Endothelial cell of umbilical vein (primary cell): ENCODE measurements at regions not wholly inside any gene's neighbourhood (a gene's known extent, or its start where the extent isn't known, plus 50 kb on each side); places are given as distances from the start of the nearest gene placed in this dataset.

Source experiments
- BruUV-seq: library from RNA; stranded (reverse); fragments of 400-500 nt; replicated peaks from 2 replicates; lab custom pipeline; 2021; lab: Mats Ljungman, UMichigan
- CTCF ChIA-PET: fragments of 300-600, 350-600 bp; sonication (Branson Sonifier 250); formaldehyde crosslinking; loops from one replicate; lab custom pipeline; 2021; ENCODE audit warnings: antibody characterized with exemption, inconsistent platforms; lab: Charles Lee
- POLR2A ChIA-PET: fragments of 300-600, 350-600 bp; sonication (Branson Sonifier 250); formaldehyde crosslinking; loops from one replicate; lab custom pipeline; 2021; ENCODE audit warnings: antibody characterized with exemption, inconsistent platforms; lab: Charles Lee
- DNase-seq: peaks from one replicate; pipeline ENCODE4 v3.0.0-alpha.2; 2011; ENCODE audit warnings: low read depth, low spot score
- FAIRE-seq: peaks from 2 replicates; lab custom pipeline; 2011; peaks lifted over from hg19 to GRCh38; lab: Jason Lieb, UNC
- H2AFZ ChIP-seq: 2 replicates; pipeline ENCODE4 v1.6.0; 2012; ENCODE audit warnings: low read depth, low read length, control low read depth, inconsistent platforms
- H3K27ac ChIP-seq: 2 replicates; pipeline ENCODE4 v1.5.1; 2011; ENCODE audit warnings: low read depth, mild to moderate bottlenecking, control low read depth, low read length, moderate library complexity; ENCODE audit not compliant: insufficient read depth
- H3K27me3 ChIP-seq, 2 experiments: 2 replicates each; pipeline versions ENCODE4 v1.6.0 to v1.6.1; 2011; ENCODE audit warnings: low read length in 2 of 2, mixed read lengths in 1 of 2; ENCODE audit not compliant: control insufficient read depth in 2 of 2, insufficient read depth in 2 of 2
- H3K36me3 ChIP-seq, 2 experiments: 2 replicates in 1 of 2; 3 replicates in 1 of 2; pipeline ENCODE4 v1.5.1; 2011; ENCODE audit warnings: low read length in 2 of 2, mild to moderate bottlenecking in 1 of 2, moderate library complexity in 1 of 2; ENCODE audit not compliant: control insufficient read depth in 2 of 2, insufficient read depth in 2 of 2; ENCODE audit errors: extremely low read depth in 1 of 2
- H3K4me1 ChIP-seq: 3 replicates; pipeline ENCODE4 v1.5.1; 2011; ENCODE audit warnings: mild to moderate bottlenecking, low read length; ENCODE audit not compliant: control insufficient read depth, insufficient read depth; ENCODE audit errors: extremely low read depth
- H3K4me2 ChIP-seq: 2 replicates; pipeline ENCODE4 v1.6.1; 2011; ENCODE audit warnings: low read length, control low read depth, mixed read lengths; ENCODE audit not compliant: insufficient read depth
- H3K4me3 ChIP-seq, 3 experiments: fragments of 200-600 bp in 1 of 3; sonication (generic), shearing (Covaris generic) in 1 of 3; replicated peaks in 1 of 3; 2 replicates each; pipeline ENCODE4 v1.5.1; 2011 to 2016; ENCODE audit warnings: control low read depth in 3 of 3, low read length in 3 of 3, mild to moderate bottlenecking in 2 of 3, inconsistent platforms in 1 of 3, low read depth in 1 of 3, moderate library complexity in 1 of 3; ENCODE audit not compliant: insufficient read depth in 1 of 3
- H3K79me2 ChIP-seq: 2 replicates; pipeline ENCODE4 v1.6.0; 2012; ENCODE audit warnings: low read length, inconsistent platforms; ENCODE audit not compliant: control insufficient read depth, insufficient read depth
- H3K9ac ChIP-seq: replicated peaks from 2 replicates; pipeline ENCODE3; 2011; ENCODE audit warnings: low read length, control low read depth; ENCODE audit not compliant: insufficient read depth; ENCODE audit errors: extremely low read depth
- H3K9me1 ChIP-seq: replicated peaks from 3 replicates; pipeline ENCODE4 v1.6.0; 2011; ENCODE audit warnings: mild to moderate bottlenecking, low read length; ENCODE audit not compliant: control insufficient read depth, insufficient read depth; ENCODE audit errors: extremely low read depth
- H3K9me3 ChIP-seq: replicated peaks from 2 replicates; pipeline ENCODE4 v1.5.1; 2012; ENCODE audit warnings: low read length, inconsistent platforms; ENCODE audit not compliant: control insufficient read depth, insufficient read depth
- H4K20me1 ChIP-seq: replicated peaks from 2 replicates; pipeline ENCODE3; 2011; ENCODE audit warnings: mild to moderate bottlenecking, low read length; ENCODE audit not compliant: control insufficient read depth, insufficient read depth; ENCODE audit errors: extremely low read depth
- CTCF ChIP-seq, 2 donors: IDR thresholded peaks; 1 replicate in 1 of 2; 2 replicates in 1 of 2; pipeline ENCODE4 v1.5.1; 2011; ENCODE audit warnings: low read length in 2 of 2, mild to moderate bottlenecking in 2 of 2, moderate library complexity in 2 of 2, control low read depth in 1 of 2, inconsistent platforms in 1 of 2, low read depth in 1 of 2; ENCODE audit not compliant: insufficient read depth in 1 of 2; ENCODE audit errors: extremely low read depth in 1 of 2
- EZH2 ChIP-seq: IDR thresholded peaks from 2 replicates; pipeline ENCODE4 v1.6.1; 2012; ENCODE audit warnings: borderline replicate concordance, low read depth, mild to moderate bottlenecking, moderate library complexity, low read length, inconsistent platforms; ENCODE audit not compliant: severe bottlenecking
- FOS ChIP-seq: IDR thresholded peaks from 2 replicates; pipeline ENCODE4 v1.6.1; 2011; ENCODE audit warnings: mild to moderate bottlenecking, low read length, moderate library complexity, borderline replicate concordance; ENCODE audit not compliant: insufficient read depth
- GATA2 ChIP-seq: IDR thresholded peaks from 2 replicates; pipeline ENCODE4 v1.7.0; 2011; ENCODE audit warnings: low read depth, mild to moderate bottlenecking, moderate library complexity, mixed read lengths, low read length; ENCODE audit not compliant: insufficient read length, insufficient read depth
- JUN ChIP-seq: IDR thresholded peaks from 2 replicates; pipeline ENCODE4 v1.6.1; 2011; ENCODE audit warnings: borderline replicate concordance, low read depth; ENCODE audit not compliant: insufficient read length, insufficient read depth
- MAX ChIP-seq: IDR thresholded peaks from 2 replicates; pipeline ENCODE4 v1.6.1; 2011; ENCODE audit not compliant: insufficient read depth, insufficient read length
- MYC ChIP-seq: IDR thresholded peaks from one replicate; pipeline ENCODE4 v1.6.1; 2011; ENCODE audit warnings: mild to moderate bottlenecking, low read depth, low read length
- POLR2A ChIP-seq: IDR thresholded peaks from 2 replicates; pipeline ENCODE4 v1.6.1; 2012; ENCODE audit warnings: low read depth, mild to moderate bottlenecking, control low read depth, low read length
- POLR2AphosphoS5 ChIP-seq: IDR thresholded peaks from 2 replicates; pipeline ENCODE4 v1.6.1; 2012; ENCODE audit warnings: low read depth, mild to moderate bottlenecking, control low read depth, low read length, moderate library complexity; ENCODE audit not compliant: insufficient read depth
- dilution Hi-C: fragments of 300-500 bp; cut with MboI; formaldehyde crosslinking; loops from one replicate; pipeline ENCODE4 v1.15.0; 2019; ENCODE audit warnings: low sequenced_read_pairs; ENCODE audit not compliant: extremely low pct_ligation_motif_present
- intact Hi-C: fragments of 100-400 bp; cut with micrococcal nuclease; formaldehyde crosslinking; loops from one replicate; pipeline ENCODE4 v1.10.0; 2022

GRCh38 chr5:136661026-136661425 is 295.7 kb upstream of the TRPC7 start:
- Histone ChIP-seq H2AFZ (no peak overlapping the region), H3K27ac (no peak overlapping the region), H3K4me2 (no peak overlapping the region), H3K4me3 (no peak overlapping the region), H3K79me2 (no peaks in the 10 kb centered on the region), H3K27me3 (no peaks in the 10 kb centered on the region), H3K9me1 (no peaks in the 10 kb centered on the region), H3K9me3 (no peaks in the 10 kb centered on the region), H3K4me1 (peaks cover 11% of the 10 kb centered on the region), H3K9ac (no peak overlapping the region), H3K36me3 (no peaks in the 10 kb centered on the region), H4K20me1 (no peaks in the 10 kb centered on the region)
- no peak for FAIRE-seq
- POLR2A ChIA-PET: no interaction called here
- dilution Hi-C loops: no loop called here
- DNase-seq: no peak
- no TSS peak for BruUV-seq
- intact Hi-C loops: no loop called here
- TF ChIP-seq JUN (no peak), EZH2 (no peak), MAX (no peak), POLR2AphosphoS5 (no peak), FOS (no peak), MYC (no peak), GATA2 (no peak), POLR2A (no peak), CTCF (IDR thresholded peaks at IDR 0.05; ENCODE audit: extremely low read depth in 1 of 2, insufficient read depth in 1 of 2, low read depth in 1 of 2, low read length in 2 of 2) (no peak)
- CTCF ChIA-PET: no interaction called here
